SK-N-SH (cell line): ENCODE measurements at regions not wholly inside any gene's neighbourhood (a gene's known extent, or its start where the extent isn't known, plus 50 kb on each side); places are given as distances from the start of the nearest gene placed in this dataset.
"Not testable (repeated sequence)": the region's sequence is repeated elsewhere in the genome, so short reads cannot be mapped to it uniquely, and the experiment has no call there.

Experiments
- CTCF ChIA-PET: fragments of 300-600, 350-600 bp; formaldehyde crosslinking; extraction: SDS; loops from one replicate; lab custom pipeline; 2021; lab: Yijun Ruan, JAX
- POLR2A ChIA-PET: fragments of 350-600 bp; sonication (Branson Sonifier 250); formaldehyde crosslinking; extraction: SDS; loops from one replicate; lab custom pipeline; 2020; ENCODE audit warnings: antibody characterized with exemption, inconsistent platforms; lab: Yijun Ruan, JAX
- DNase-seq: peaks from one replicate; pipeline ENCODE4 v3.0.0; 2012
- H2AFZ ChIP-seq: fragments of 200-600 bp; sonication (generic); 2 replicates; pipeline ENCODE4 v1.8.1; 2016; ENCODE audit warnings: antibody characterized with exemption, mild to moderate bottlenecking, low read depth
- H3F3A ChIP-seq: fragments of 200-600 bp; sonication (generic); replicated peaks from 2 replicates; pipeline ENCODE3; 2016; ENCODE audit warnings: antibody characterized with exemption, mild to moderate bottlenecking; ENCODE audit not compliant: insufficient read depth
- H3K27ac ChIP-seq, 2 experiments: fragments of 200-500 bp in 1 of 2; fragments of 200-600 bp in 1 of 2; sonication (Bioruptor generic) in 1 of 2; sonication (generic), shearing (Covaris generic) in 1 of 2; 2 replicates each; pipeline versions ENCODE4 v1.5.1 to v1.6.1; 2014 to 2016; ENCODE audit warnings: low read depth in 2 of 2, inconsistent platforms in 1 of 2, low read length in 1 of 2, mild to moderate bottlenecking in 1 of 2, mixed read lengths in 1 of 2
- H3K27me3 ChIP-seq: fragments of 200-600 bp; sonication (generic), shearing (Covaris generic); 2 replicates; pipeline ENCODE4 v1.6.1; 2016; ENCODE audit warnings: mixed run types; ENCODE audit not compliant: insufficient read depth
- H3K36me3 ChIP-seq, 2 experiments: fragments of 200-500 bp in 1 of 2; fragments of 200-600 bp in 1 of 2; sonication (Bioruptor generic) in 1 of 2; sonication (generic) in 1 of 2; replicated peaks in 1 of 2; 2 replicates each; pipeline versions ENCODE3 to v1.5.1; 2014 to 2016; ENCODE audit warnings: low read length in 1 of 2, mild to moderate bottlenecking in 1 of 2; ENCODE audit not compliant: insufficient read depth in 2 of 2, control insufficient read depth in 1 of 2
- H3K4me1 ChIP-seq, 2 experiments: fragments of 200-500 bp in 1 of 2; fragments of 200-600 bp in 1 of 2; sonication (Bioruptor generic) in 1 of 2; sonication (generic), shearing (Covaris generic) in 1 of 2; 2 replicates each; pipeline versions ENCODE4 v1.5.1 to v1.6.1; 2014 to 2016; ENCODE audit warnings: low read depth in 1 of 2, low read length in 1 of 2, mixed run types in 1 of 2; ENCODE audit not compliant: insufficient read depth in 2 of 2, control insufficient read depth in 1 of 2
- H3K4me2 ChIP-seq: fragments of 200-600 bp; sonication (generic), shearing (Covaris generic); 2 replicates; pipeline ENCODE4 v1.6.1; 2017; ENCODE audit warnings: mixed run types
- H3K4me3 ChIP-seq, 2 experiments: fragments of 200-500 bp in 1 of 2; fragments of 200-600 bp in 1 of 2; sonication (Bioruptor generic) in 1 of 2; sonication (generic), shearing (Covaris generic) in 1 of 2; 2 replicates each; pipeline versions ENCODE4 v1.5.1 to v1.8.1; 2014 to 2016; ENCODE audit warnings: low read depth in 2 of 2, inconsistent platforms in 1 of 2, low read length in 1 of 2, mild to moderate bottlenecking in 1 of 2, mixed read lengths in 1 of 2, moderate library complexity in 1 of 2
- H3K79me2 ChIP-seq: fragments of 200-600 bp; sonication (generic); 2 replicates; pipeline ENCODE4 v1.8.1; 2017; ENCODE audit warnings: mild to moderate bottlenecking; ENCODE audit not compliant: insufficient read depth
- H3K9ac ChIP-seq: fragments of 200-600 bp; sonication (generic); 2 replicates; pipeline ENCODE4 v1.6.1; 2017; ENCODE audit warnings: mixed run types
- H3K9me2 ChIP-seq: fragments of 200-600 bp; sonication (generic); 2 replicates; pipeline ENCODE4 v1.6.1; 2017; ENCODE audit warnings: mixed run types
- H3K9me3 ChIP-seq: fragments of 200-600 bp; sonication (generic); 2 replicates; pipeline ENCODE4 v1.6.1; 2017; ENCODE audit warnings: mixed run types, mild to moderate bottlenecking, moderate library complexity
- H4K20me1 ChIP-seq: fragments of 200-600 bp; sonication (generic); 2 replicates; pipeline ENCODE4 v1.6.1; 2017; ENCODE audit warnings: mild to moderate bottlenecking, mixed run types; ENCODE audit not compliant: insufficient read depth
- ELF1 ChIP-seq: IDR thresholded peaks from 2 replicates; pipeline ENCODE4 v1.4.0; 2012
- FOSL2 ChIP-seq: IDR thresholded peaks from 2 replicates; pipeline ENCODE4 v1.4.0; 2012; ENCODE audit warnings: low read depth, mild to moderate bottlenecking, moderate library complexity, borderline replicate concordance
- FOXM1 ChIP-seq: IDR thresholded peaks from 2 replicates; pipeline ENCODE4 v1.4.0; 2012; ENCODE audit warnings: low read depth, mild to moderate bottlenecking
- GABPA ChIP-seq: IDR thresholded peaks from 2 replicates; pipeline ENCODE4 v1.4.0; 2012; ENCODE audit warnings: low read depth, mild to moderate bottlenecking
- MEF2A ChIP-seq: IDR thresholded peaks from 2 replicates; pipeline ENCODE4 v1.4.0; 2012; ENCODE audit warnings: low read depth, borderline replicate concordance
- MXI1 ChIP-seq: IDR thresholded peaks from 2 replicates; pipeline ENCODE4 v1.6.1; 2012; ENCODE audit warnings: mild to moderate bottlenecking, low read depth, low read length, improper control_type of control experiment
- POLR2AphosphoS5 ChIP-seq: IDR thresholded peaks from 2 replicates; pipeline ENCODE4 v1.6.1; 2012; ENCODE audit warnings: low read depth, low read length
- RFX5 ChIP-seq: IDR thresholded peaks from 2 replicates; pipeline ENCODE4 v1.6.1; 2012; ENCODE audit warnings: mild to moderate bottlenecking, improper control_type of control experiment, low read length
- RXRA ChIP-seq: IDR thresholded peaks from 2 replicates; pipeline ENCODE4 v1.4.0; 2012; ENCODE audit warnings: low read depth, mild to moderate bottlenecking, borderline replicate concordance
- SMC3 ChIP-seq: IDR thresholded peaks from 2 replicates; pipeline ENCODE4 v1.6.1; 2012; ENCODE audit warnings: low read depth, low read length, improper control_type of control experiment
- TEAD4 ChIP-seq: IDR thresholded peaks from 2 replicates; pipeline ENCODE4 v1.4.0; 2012; ENCODE audit warnings: mild to moderate bottlenecking, borderline replicate concordance; ENCODE audit not compliant: insufficient read depth
- WGBS: methylation state at CpG from one replicate; pipeline ENCODE4 v1.1.6; 2017; ENCODE audit warnings: low lambda C conversion rate; 5-methylcytosine and 5-hydroxymethylcytosine counted together
- TF ChIP-seq, protein P1 (sequence below): IDR thresholded peaks from 2 replicates; pipeline ENCODE4 v1.4.0; 2012; ENCODE audit warnings: low read depth, borderline replicate concordance
- TF ChIP-seq, protein P2 (sequence below): fragments of 200-600 bp; sonication (generic); IDR thresholded peaks from 2 replicates; pipeline ENCODE4 v1.6.1; 2017; ENCODE audit warnings: antibody characterized with exemption, mild to moderate bottlenecking, moderate library complexity

DNA sequence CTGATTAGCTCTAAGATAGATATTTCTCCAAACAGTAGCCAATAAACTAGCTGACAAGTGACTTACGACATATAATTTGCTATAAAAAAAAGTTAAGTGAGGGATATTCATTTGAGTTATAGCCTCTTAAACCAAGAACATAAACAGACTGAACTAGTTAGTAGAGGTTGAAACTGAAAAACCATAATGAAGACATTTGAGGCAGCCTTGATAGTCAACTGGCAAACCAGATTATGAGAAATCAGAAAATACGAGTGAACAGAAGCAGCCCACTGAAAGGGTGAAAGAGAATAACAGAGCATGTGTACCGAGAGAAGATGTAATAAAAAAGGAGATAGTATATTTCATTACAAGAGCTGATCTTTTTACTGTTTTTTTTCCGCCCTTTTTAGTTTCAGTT lies 698.1 kb upstream of the SETBP1 start:
- no peak overlapping the region for H3K9ac ChIP-seq
- H2AFZ ChIP-seq, result no peak overlapping the region
- H3K4me2 ChIP-seq, result no peak overlapping the region
- DNase-seq, result no peak
- 75% methylated on average over 4 of the region's 4 CpGs for WGBS
- H3K27me3 ChIP-seq, result no peaks in the 10 kb centered on the region
- H3F3A ChIP-seq, result no peaks in the 10 kb centered on the region
- H3K9me2 ChIP-seq, result no peaks in the 10 kb centered on the region
- H3K79me2 ChIP-seq, result no peaks in the 10 kb centered on the region
- TF ChIP-seq ELF1 (no peak), GABPA (no peak), POLR2AphosphoS5 (no peak), RXRA (no peak), FOSL2 (no peak), MEF2A (no peak), RFX5 (no peak), TEAD4 (no peak), MXI1 (no peak), SMC3 (no peak), FOXM1 (no peak)
- TF ChIP-seq, protein P1, sequence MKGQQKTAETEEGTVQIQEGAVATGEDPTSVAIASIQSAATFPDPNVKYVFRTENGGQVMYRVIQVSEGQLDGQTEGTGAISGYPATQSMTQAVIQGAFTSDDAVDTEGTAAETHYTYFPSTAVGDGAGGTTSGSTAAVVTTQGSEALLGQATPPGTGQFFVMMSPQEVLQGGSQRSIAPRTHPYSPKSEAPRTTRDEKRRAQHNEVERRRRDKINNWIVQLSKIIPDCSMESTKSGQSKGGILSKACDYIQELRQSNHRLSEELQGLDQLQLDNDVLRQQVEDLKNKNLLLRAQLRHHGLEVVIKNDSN, result no peak
- TF ChIP-seq, protein P2, sequence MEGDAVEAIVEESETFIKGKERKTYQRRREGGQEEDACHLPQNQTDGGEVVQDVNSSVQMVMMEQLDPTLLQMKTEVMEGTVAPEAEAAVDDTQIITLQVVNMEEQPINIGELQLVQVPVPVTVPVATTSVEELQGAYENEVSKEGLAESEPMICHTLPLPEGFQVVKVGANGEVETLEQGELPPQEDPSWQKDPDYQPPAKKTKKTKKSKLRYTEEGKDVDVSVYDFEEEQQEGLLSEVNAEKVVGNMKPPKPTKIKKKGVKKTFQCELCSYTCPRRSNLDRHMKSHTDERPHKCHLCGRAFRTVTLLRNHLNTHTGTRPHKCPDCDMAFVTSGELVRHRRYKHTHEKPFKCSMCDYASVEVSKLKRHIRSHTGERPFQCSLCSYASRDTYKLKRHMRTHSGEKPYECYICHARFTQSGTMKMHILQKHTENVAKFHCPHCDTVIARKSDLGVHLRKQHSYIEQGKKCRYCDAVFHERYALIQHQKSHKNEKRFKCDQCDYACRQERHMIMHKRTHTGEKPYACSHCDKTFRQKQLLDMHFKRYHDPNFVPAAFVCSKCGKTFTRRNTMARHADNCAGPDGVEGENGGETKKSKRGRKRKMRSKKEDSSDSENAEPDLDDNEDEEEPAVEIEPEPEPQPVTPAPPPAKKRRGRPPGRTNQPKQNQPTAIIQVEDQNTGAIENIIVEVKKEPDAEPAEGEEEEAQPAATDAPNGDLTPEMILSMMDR, result no peak
- ChIA-PET CTCF (no interaction called here), POLR2A (no interaction called here)
- no peaks in the 10 kb centered on the region for H3K36me3 ChIP-seq
- no peaks in the 10 kb centered on the region for H4K20me1 ChIP-seq
- no peaks in the 10 kb centered on the region for H3K4me1 ChIP-seq
- no peak overlapping the region for H3K4me3 ChIP-seq
- no peak overlapping the region for H3K27ac ChIP-seq
- H3K9me3 ChIP-seq, result no peaks in the 10 kb centered on the region

DNA sequence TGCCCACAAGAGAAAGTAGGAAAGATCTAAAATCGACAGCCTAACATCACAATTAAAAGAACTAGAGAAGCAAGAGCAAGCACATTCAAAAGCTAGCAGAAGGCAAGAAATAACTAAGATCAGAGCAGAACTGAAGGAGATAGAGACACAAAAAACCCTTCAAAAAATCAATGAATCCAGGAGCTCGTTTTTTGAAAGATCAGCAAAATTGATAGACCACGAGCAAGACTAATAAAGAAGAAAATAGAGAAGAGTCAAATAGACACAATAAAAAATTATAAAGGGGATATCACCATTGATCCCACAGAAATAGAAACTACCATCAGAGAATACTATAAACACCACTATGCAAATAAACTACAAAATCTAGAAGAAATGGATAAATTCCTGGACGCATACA lies 693.6 kb upstream of the SETBP1 start:
- H3F3A ChIP-seq, H3K9me2 ChIP-seq, H4K20me1 ChIP-seq, H3K36me3 ChIP-seq, CTCF ChIA-PET, H3K4me3 ChIP-seq, H3K79me2 ChIP-seq, H3K4me1 ChIP-seq, H3K27ac ChIP-seq, POLR2A ChIA-PET, DNase-seq, H2AFZ ChIP-seq, H3K27me3 ChIP-seq, H3K9ac ChIP-seq, H3K4me2 ChIP-seq, H3K9me3 ChIP-seq: not testable (repeated sequence)
- WGBS, result 44% methylated on average over 4 of the region's 4 CpGs
